GM12892 (cell line): ENCODE measurements at regions not wholly inside any gene's neighbourhood (a gene's known extent, or its start where the extent isn't known, plus 50 kb on each side); places are given as distances from the start of the nearest gene placed in this dataset.

ENCODE experiments used
- POLR2A ChIP-seq: IDR thresholded peaks from 2 replicates; pipeline ENCODE4 v1.6.1; 2011; ENCODE audit warnings: low read depth, low read length, control low read depth
- POLR2AphosphoS5 ChIP-seq: IDR thresholded peaks from 2 replicates; pipeline ENCODE4 v1.6.1; 2011; ENCODE audit warnings: low read depth, low read length, control low read depth
- TAF1 ChIP-seq: IDR thresholded peaks from 2 replicates; pipeline ENCODE4 v1.6.1; 2011; ENCODE audit warnings: low read depth, mild to moderate bottlenecking, control low read depth, low read length, borderline replicate concordance

- TF ChIP-seq POLR2A = no peak
- no peak for TF ChIP-seq POLR2AphosphoS5
- TF ChIP-seq TAF1 = no peak
Observed at GRCh38 chr10:128576943-128577670, 450.9 kb upstream of the MKI67 start.
